GM12874 (cell line): ENCODE measurements at regions not wholly inside any gene's neighbourhood (a gene's known extent, or its start where the extent isn't known, plus 50 kb on each side); places are given as distances from the start of the nearest gene placed in this dataset.

Source experiments
- CTCF ChIP-seq: IDR thresholded peaks from 2 replicates; pipeline ENCODE4 v1.5.1; 2011; ENCODE audit warnings: low read depth, mild to moderate bottlenecking, control low read depth, low read length, moderate library complexity; ENCODE audit not compliant: insufficient read depth

GRCh38 chr13:87942205-87942604 lies 271.0 kb downstream of the SLITRK5 start:
- TF ChIP-seq CTCF = no peak

GRCh38 chr13:87944038-87944437 lies 272.9 kb downstream of the SLITRK5 start:
- no peak for TF ChIP-seq CTCF

GRCh38 chr13:87952377-87952776 lies 281.2 kb downstream of the SLITRK5 start:
- TF ChIP-seq CTCF = no peak

GRCh38 chr13:87953381-87953780 lies 282.2 kb downstream of the SLITRK5 start:
- no peak for TF ChIP-seq CTCF

GRCh38 chr13:87954091-87954490 lies 282.9 kb downstream of the SLITRK5 start:
- no peak for TF ChIP-seq CTCF

- TF ChIP-seq CTCF = no peak
These were observed 290.4 kb downstream of the SLITRK5 start for GRCh38 chr13:87961546-87961945.

- TF ChIP-seq CTCF = no peak
These were observed 301.4 kb downstream of the SLITRK5 start for GRCh38 chr13:87972568-87972967.

- no peak for TF ChIP-seq CTCF
These were observed 303.9 kb downstream of the SLITRK5 start for GRCh38 chr13:87975035-87975434.
